Left lung (tissue), 4 donors: ENCODE measurements at regions not wholly inside any gene's neighbourhood (a gene's known extent, or its start where the extent isn't known, plus 50 kb on each side); places are given as distances from the start of the nearest gene placed in this dataset.

Experiments
- ATAC-seq: fragments of 200-7000 bp; cut with Tn5 transposase; one replicate; pipeline ENCODE4 v1.9.1; 2020; ENCODE audit warnings: moderate library complexity
- DNase-seq, 4 donors: peaks; one replicate each; pipeline ENCODE4 v3.0.0-alpha.2; 2013 to 2020
- H3K27ac ChIP-seq, 2 donors: fragments of 200-600 bp; sonication (generic) in 1 of 2; one replicate each; pipeline versions ENCODE4 v1.5.0 to v1.8.0; 2020 to 2021
- H3K27me3 ChIP-seq, 2 donors: fragments of 200-600 bp; sonication (generic) in 1 of 2; one replicate each; pipeline versions ENCODE4 v1.5.0 to v1.8.0; 2020 to 2021
- H3K36me3 ChIP-seq, 2 donors: fragments of 200-600 bp; sonication (generic) in 1 of 2; one replicate each; pipeline versions ENCODE4 v1.5.0 to v1.8.0; 2020 to 2021
- H3K4me1 ChIP-seq, 2 donors: fragments of 200-600 bp; one replicate each; pipeline ENCODE4 v1.8.0; 2021
- H3K4me3 ChIP-seq, 2 donors: fragments of 200-600 bp; sonication (generic) in 1 of 2; one replicate each; pipeline versions ENCODE4 v1.5.0 to v1.8.0; 2020 to 2021; ENCODE audit warnings: mild to moderate bottlenecking in 1 of 2
- H3K9me3 ChIP-seq, 2 donors: fragments of 200-600 bp; sonication (generic) in 1 of 2; one replicate each; pipeline versions ENCODE4 v1.5.0 to v1.8.0; 2020 to 2021
- CTCF ChIP-seq, 2 donors: fragments of 200-600 bp; sonication (generic) in 1 of 2; IDR thresholded peaks; one replicate each; pipeline versions ENCODE4 v1.5.0 to v1.8.0; 2021; ENCODE audit warnings: antibody characterized with exemption in 2 of 2
- intact Hi-C, 2 donors: fragments of 100-400 bp; cut with DNase I; formaldehyde crosslinking; loops; one replicate each; pipeline versions ENCODE4 v1.11.2 to v1.14.2; 2022
- donor health status: DM: no; HTN: yes; CAD: no.
- donor health status: DM: no; HTN: no; CAD: no.

- no peak for ATAC-seq
These were observed 96.4 kb downstream of the TMEM170B start for GRCh38 chr6:11633741-11634509.

GRCh38 chr6:11634948-11635347 is 97.4 kb downstream of the TMEM170B start:
- no peak for ATAC-seq
- no peak overlapping the region for H3K4me3 ChIP-seq
- H3K27ac ChIP-seq = no peak overlapping the region
- no peaks in the 10 kb centered on the region for H3K9me3 ChIP-seq
- H3K27me3 ChIP-seq = no peaks in the 10 kb centered on the region
- H3K36me3 ChIP-seq = no peaks in the 10 kb centered on the region
- intact Hi-C loops = no loop called here
- no peak for DNase-seq
- no peak for TF ChIP-seq CTCF (IDR thresholded peaks at IDR 0.05)
- H3K4me1 ChIP-seq = peaks cover 0 to 16% of the 10 kb centered on the region in 2 donors

More at GRCh38 chr6:11633741-11634509, 96.4 kb downstream of the TMEM170B start:
- intact Hi-C loops = no loop called here
- Histone ChIP-seq H3K36me3 (no peaks in the 10 kb centered on the region), H3K27me3 (no peaks in the 10 kb centered on the region), H3K27ac (no peak overlapping the region), H3K4me1 (peaks cover 0 to 16% of the 10 kb centered on the region in 2 donors), H3K9me3 (no peaks in the 10 kb centered on the region), H3K4me3 (no peak overlapping the region)
- no peak for TF ChIP-seq CTCF (IDR thresholded peaks at IDR 0.05)
- no peak for DNase-seq

- DNase-seq (no peak), ATAC-seq (no peak)
- no peak overlapping the region for H3K27ac ChIP-seq
- no peak for TF ChIP-seq CTCF (IDR thresholded peaks at IDR 0.05)
- H3K9me3 ChIP-seq = no peaks in the 10 kb centered on the region
- H3K4me3 ChIP-seq = no peak overlapping the region
- H3K27me3 ChIP-seq = no peaks in the 10 kb centered on the region
- peaks cover 0 to 16% of the 10 kb centered on the region in 2 donors for H3K4me1 ChIP-seq
- intact Hi-C loops = no loop called here
- no peaks in the 10 kb centered on the region for H3K36me3 ChIP-seq
These were observed 98.6 kb downstream of the TMEM170B start for GRCh38 chr6:11636121-11636520.

GRCh38 chr6:11637266-11637665 is 99.7 kb downstream of the TMEM170B start:
- intact Hi-C loops = no loop called here
- no peak for DNase-seq
- Histone ChIP-seq H3K36me3 (no peaks in the 10 kb centered on the region), H3K27me3 (no peaks in the 10 kb centered on the region), H3K27ac (peak overlapping the region in 1 of 2 donors; percentile 20), H3K4me3 (no peak overlapping the region), H3K4me1 (peaks cover 0 to 7% of the 10 kb centered on the region in 2 donors), H3K9me3 (no peaks in the 10 kb centered on the region)
- ATAC-seq = peak; percentile 70
- TF ChIP-seq CTCF (IDR thresholded peaks at IDR 0.05) = no peak

- DNase-seq (no peak), ATAC-seq (no peak)
- no peaks in the 10 kb centered on the region for H3K36me3 ChIP-seq
- H3K4me1 ChIP-seq = no peaks in the 10 kb centered on the region
- H3K27ac ChIP-seq = no peak overlapping the region
- intact Hi-C loops = no loop called here
- no peak overlapping the region for H3K4me3 ChIP-seq
- no peak for TF ChIP-seq CTCF (IDR thresholded peaks at IDR 0.05)
- H3K27me3 ChIP-seq = no peaks in the 10 kb centered on the region
- no peaks in the 10 kb centered on the region for H3K9me3 ChIP-seq
These were observed 102.1 kb downstream of the TMEM170B start for GRCh38 chr6:11639376-11640235.
